Endodermal cell (in vitro differentiated cells): ENCODE measurements at regions not wholly inside any gene's neighbourhood (a gene's known extent, or its start where the extent isn't known, plus 50 kb on each side); places are given as distances from the start of the nearest gene placed in this dataset.

Experiments
- DNase-seq: peaks from one replicate; pipeline ENCODE4 v3.0.0-alpha.2; 2017
- H3K27ac ChIP-seq: 2 replicates; pipeline ENCODE4 v1.5.1; 2013; ENCODE audit warnings: mild to moderate bottlenecking, low read depth, low read length, moderate library complexity
- H3K27me3 ChIP-seq: 2 replicates; pipeline ENCODE4 v1.6.1; 2013; ENCODE audit warnings: mild to moderate bottlenecking, low read length, moderate library complexity; ENCODE audit not compliant: insufficient read depth, control insufficient read depth, poor library complexity, severe bottlenecking
- H3K36me3 ChIP-seq: 2 replicates; pipeline ENCODE4 v1.7.0; 2013; ENCODE audit warnings: mild to moderate bottlenecking, low read length, moderate library complexity; ENCODE audit not compliant: control insufficient read depth, insufficient read depth
- H3K4me1 ChIP-seq: one replicate; pipeline ENCODE4 v1.7.0; 2013; ENCODE audit warnings: low read length; ENCODE audit not compliant: control insufficient read depth, insufficient read depth
- H3K4me3 ChIP-seq: 2 replicates; pipeline ENCODE4 v1.5.1; 2013; ENCODE audit warnings: mild to moderate bottlenecking, low read length, moderate library complexity
- H3K9ac ChIP-seq: 2 replicates; pipeline ENCODE4 v1.6.1; 2013; ENCODE audit warnings: mild to moderate bottlenecking, low read length, moderate library complexity; ENCODE audit not compliant: poor library complexity, severe bottlenecking; ENCODE audit errors: extremely low read depth
- H3K9me3 ChIP-seq: 2 replicates; pipeline ENCODE4 v1.6.1; 2013; ENCODE audit warnings: mild to moderate bottlenecking, low read length, moderate library complexity; ENCODE audit not compliant: control insufficient read depth
- H3K27ac Mint-ChIP-seq: 2 replicates; pipeline ENCODE4 v1.8.0; 2020; ENCODE audit warnings: mixed read lengths
- H3K27me3 Mint-ChIP-seq: 2 replicates; pipeline ENCODE4 v1.8.0; 2021; ENCODE audit warnings: mild to moderate bottlenecking, mixed read lengths; ENCODE audit not compliant: insufficient read depth
- H3K36me3 Mint-ChIP-seq: 2 replicates; pipeline ENCODE4 v1.8.0; 2020; ENCODE audit warnings: low read depth, mixed read lengths
- H3K4me1 Mint-ChIP-seq: 2 replicates; pipeline ENCODE4 v1.8.0; 2020; ENCODE audit warnings: mixed read lengths
- H3K4me3 Mint-ChIP-seq: 2 replicates; pipeline ENCODE4 v1.8.0; 2020; ENCODE audit warnings: mild to moderate bottlenecking, moderate library complexity, mixed read lengths
- H3K9me3 Mint-ChIP-seq: 2 replicates; pipeline ENCODE4 v1.8.0; 2020; ENCODE audit warnings: mild to moderate bottlenecking, mixed read lengths
- CTCF ChIP-seq: fragments of 200-600 bp; sonication (generic); conservative IDR thresholded peaks from 2 replicates; pipeline ENCODE4 v1.5.0; 2021; ENCODE audit warnings: antibody characterized with exemption, mild to moderate bottlenecking
- whole genome bisulfite sequencing, 2 experiments: methylation state at CpG; one replicate each; pipeline versions ENCODE4 v1.1.5 to v1.1.7; 2013; ENCODE audit warnings: missing lambda C conversion rate in 2 of 2, mixed read lengths in 1 of 2; ENCODE audit not compliant: insufficient coverage in 1 of 2, insufficient read length in 1 of 2; 5-methylcytosine and 5-hydroxymethylcytosine counted together

GRCh38 chr5:128687930-128688329 lies 149.9 kb upstream of the FBN2 start:
- no peak for DNase-seq
- H3K27ac ChIP-seq = no peak overlapping the region
- H3K4me3 ChIP-seq = no peak overlapping the region
- H3K36me3 ChIP-seq = no peaks in the 10 kb centered on the region
- no peak overlapping the region for H3K27ac Mint-ChIP-seq
- H3K4me1 ChIP-seq = no peaks in the 10 kb centered on the region
- TF ChIP-seq CTCF = no peak
- H3K27me3 ChIP-seq = no peaks in the 10 kb centered on the region
- no peaks in the 10 kb centered on the region for H3K9me3 ChIP-seq
- no peaks in the 10 kb centered on the region for H3K9me3 Mint-ChIP-seq
- no peaks in the 10 kb centered on the region for H3K4me1 Mint-ChIP-seq
- H3K27me3 Mint-ChIP-seq = no peaks in the 10 kb centered on the region
- WGBS, 2 experiments = 86 to 97% methylated on average over 1 to 2 of the region's 2 CpGs
- H3K9ac ChIP-seq = no peak overlapping the region
- H3K4me3 Mint-ChIP-seq = no peak overlapping the region
- no peaks in the 10 kb centered on the region for H3K36me3 Mint-ChIP-seq

- no peak for TF ChIP-seq CTCF
Measured at GRCh38 chr5:128693764-128694163, 155.7 kb upstream of the FBN2 start.

GRCh38 chr5:128695791-128696530 lies 157.9 kb upstream of the FBN2 start:
- TF ChIP-seq CTCF = peak; percentile 85
- Histone ChIP-seq H3K4me1 (no peaks in the 10 kb centered on the region), H3K4me3 (no peak overlapping the region), H3K9me3 (no peaks in the 10 kb centered on the region), H3K27ac (no peak overlapping the region), H3K36me3 (no peaks in the 10 kb centered on the region), H3K27me3 (no peaks in the 10 kb centered on the region), H3K9ac (no peak overlapping the region)
- Mint-ChIP-seq H3K27ac (no peak overlapping the region), H3K4me1 (no peaks in the 10 kb centered on the region), H3K4me3 (no peak overlapping the region), H3K36me3 (no peaks in the 10 kb centered on the region), H3K27me3 (no peaks in the 10 kb centered on the region), H3K9me3 (no peaks in the 10 kb centered on the region)
- WGBS, 2 experiments = no CpG with 5 or more reads among the region's 1 CpG
- peak; percentile 61 for DNase-seq

More at GRCh38 chr5:128693764-128694163, 155.7 kb upstream of the FBN2 start:
- Histone ChIP-seq H3K36me3 (no peaks in the 10 kb centered on the region), H3K9ac (no peak overlapping the region), H3K4me3 (no peak overlapping the region), H3K9me3 (no peaks in the 10 kb centered on the region), H3K27me3 (no peaks in the 10 kb centered on the region), H3K27ac (no peak overlapping the region), H3K4me1 (no peaks in the 10 kb centered on the region)
- Mint-ChIP-seq H3K27ac (no peak overlapping the region), H3K4me1 (no peaks in the 10 kb centered on the region), H3K4me3 (no peak overlapping the region), H3K27me3 (no peaks in the 10 kb centered on the region), H3K9me3 (no peaks in the 10 kb centered on the region), H3K36me3 (no peaks in the 10 kb centered on the region)
- no peak for DNase-seq
- WGBS, 2 experiments = 86% methylated on average over 3 of the region's 3 CpGs; no CpG with 5 or more reads in 1 of the 2 experiments
